ENCODE measurements at regions not wholly inside any gene's neighbourhood (a gene's known extent, or its start where the extent isn't known, plus 50 kb on each side); places are given as distances from the start of the nearest gene placed in this dataset.

- TF ChIP-seq MAX (CRISPR knock-in tag; IDR thresholded peaks at IDR 0.05), result no peak
- no peak for TF ChIP-seq SMAD3 (CRISPR knock-in tag; IDR thresholded peaks at IDR 0.05; ENCODE audit: borderline replicate concordance)
Observed at GRCh38 chr21:27675306-27675705, 708.4 kb upstream of the ADAMTS5 start.
